ENCODE measurements at regions not wholly inside any gene's neighbourhood (a gene's known extent, or its start where the extent isn't known, plus 50 kb on each side); places are given as distances from the start of the nearest gene placed in this dataset.

DNA sequence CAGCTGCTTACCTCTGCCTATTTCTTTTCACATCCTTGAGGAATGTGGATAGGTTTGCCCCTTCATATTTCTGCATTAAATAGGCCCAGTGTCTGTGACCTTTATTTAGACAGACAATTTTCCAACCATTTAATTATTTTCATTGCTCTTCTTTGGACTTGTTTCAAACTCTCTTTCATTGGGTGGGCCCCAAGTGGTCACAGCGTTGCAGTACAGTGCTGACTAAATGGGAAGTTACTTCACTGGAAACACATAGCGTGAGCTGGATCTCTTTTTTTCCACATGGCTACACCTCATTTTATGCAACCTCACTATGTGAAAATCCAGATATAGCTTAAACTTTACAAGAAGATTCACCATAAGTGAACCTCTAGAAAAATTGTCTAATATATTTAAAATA, 438.9 kb downstream of the ADAMTS20 start:
- Histone ChIP-seq H3K4me3 (no peak overlapping the region), H3K27ac (no peak overlapping the region), H3K4me1 (peaks cover 0 to 8% (median 2%) of the 10 kb centered on the region in 4 donors), H3K9me3 (no peaks in the 10 kb centered on the region), H3K27me3 (no peaks in the 10 kb centered on the region), H3K36me3 (no peaks in the 10 kb centered on the region)
- WGBS, 2 donors: 49 to 50% methylated on average over 2 of the region's 2 CpGs
- TF ChIP-seq POLR2A (IDR thresholded peaks at IDR 0.05): no peak
- TF ChIP-seq, protein P1, sequence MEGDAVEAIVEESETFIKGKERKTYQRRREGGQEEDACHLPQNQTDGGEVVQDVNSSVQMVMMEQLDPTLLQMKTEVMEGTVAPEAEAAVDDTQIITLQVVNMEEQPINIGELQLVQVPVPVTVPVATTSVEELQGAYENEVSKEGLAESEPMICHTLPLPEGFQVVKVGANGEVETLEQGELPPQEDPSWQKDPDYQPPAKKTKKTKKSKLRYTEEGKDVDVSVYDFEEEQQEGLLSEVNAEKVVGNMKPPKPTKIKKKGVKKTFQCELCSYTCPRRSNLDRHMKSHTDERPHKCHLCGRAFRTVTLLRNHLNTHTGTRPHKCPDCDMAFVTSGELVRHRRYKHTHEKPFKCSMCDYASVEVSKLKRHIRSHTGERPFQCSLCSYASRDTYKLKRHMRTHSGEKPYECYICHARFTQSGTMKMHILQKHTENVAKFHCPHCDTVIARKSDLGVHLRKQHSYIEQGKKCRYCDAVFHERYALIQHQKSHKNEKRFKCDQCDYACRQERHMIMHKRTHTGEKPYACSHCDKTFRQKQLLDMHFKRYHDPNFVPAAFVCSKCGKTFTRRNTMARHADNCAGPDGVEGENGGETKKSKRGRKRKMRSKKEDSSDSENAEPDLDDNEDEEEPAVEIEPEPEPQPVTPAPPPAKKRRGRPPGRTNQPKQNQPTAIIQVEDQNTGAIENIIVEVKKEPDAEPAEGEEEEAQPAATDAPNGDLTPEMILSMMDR (IDR thresholded peaks at IDR 0.05): peak in 1 of 5 experiments; percentile 11
- DNase-seq (ENCODE audit: low spot score in 2 of 2): no peak

DNA sequence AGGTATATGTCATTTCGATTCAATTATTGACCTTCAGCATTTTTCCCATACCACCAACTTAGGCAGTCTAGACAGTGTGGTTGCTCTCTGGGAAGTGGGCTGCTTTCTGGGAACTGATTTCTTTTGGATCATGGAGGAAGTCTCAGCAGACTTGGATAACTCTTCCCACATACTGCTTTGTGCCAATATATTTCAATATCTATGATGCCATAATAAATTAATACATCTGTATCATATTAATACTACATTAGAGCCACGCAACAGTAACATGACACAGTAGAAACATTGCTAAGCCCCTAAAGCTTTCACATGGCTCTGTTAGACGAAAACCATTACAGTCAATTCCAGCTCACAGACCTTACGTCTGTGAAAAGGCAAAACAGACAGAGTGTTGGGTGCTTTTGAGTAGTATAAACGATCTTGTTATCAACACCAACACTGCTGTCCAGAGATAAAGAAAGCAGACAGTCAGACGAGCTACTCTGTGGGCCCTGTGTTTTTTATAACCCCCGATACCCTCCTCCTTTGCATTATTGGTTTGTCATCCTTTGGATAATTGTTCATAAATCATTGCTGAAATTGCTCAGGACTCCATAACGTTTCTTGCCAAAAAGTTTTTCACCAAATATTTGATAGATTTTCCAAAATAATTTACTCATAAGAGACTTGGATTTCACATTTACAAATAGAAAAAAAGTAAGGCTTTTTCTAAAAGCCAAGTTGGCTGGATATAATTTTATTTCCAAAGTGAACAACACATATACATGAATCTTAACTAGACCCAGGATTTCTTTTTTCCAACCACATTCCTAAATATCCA, 439.7 kb downstream of the ADAMTS20 start:
- H3K4me1 ChIP-seq: peaks cover 0 to 10% (median 2%) of the 10 kb centered on the region in 4 donors
- H3K9me3 ChIP-seq: no peaks in the 10 kb centered on the region
- DNase-seq (ENCODE audit: low spot score in 2 of 2): no peak
- no peaks in the 10 kb centered on the region for H3K36me3 ChIP-seq
- no peaks in the 10 kb centered on the region for H3K27me3 ChIP-seq
- peak overlapping the region in 2 of 4 donors; percentile 10 to 12 for H3K27ac ChIP-seq
- TF ChIP-seq POLR2A (IDR thresholded peaks at IDR 0.05): no peak
- 41 to 47% methylated on average over 8 of the region's 8 CpGs for WGBS, 2 donors
- H3K4me3 ChIP-seq: no peak overlapping the region

DNA sequence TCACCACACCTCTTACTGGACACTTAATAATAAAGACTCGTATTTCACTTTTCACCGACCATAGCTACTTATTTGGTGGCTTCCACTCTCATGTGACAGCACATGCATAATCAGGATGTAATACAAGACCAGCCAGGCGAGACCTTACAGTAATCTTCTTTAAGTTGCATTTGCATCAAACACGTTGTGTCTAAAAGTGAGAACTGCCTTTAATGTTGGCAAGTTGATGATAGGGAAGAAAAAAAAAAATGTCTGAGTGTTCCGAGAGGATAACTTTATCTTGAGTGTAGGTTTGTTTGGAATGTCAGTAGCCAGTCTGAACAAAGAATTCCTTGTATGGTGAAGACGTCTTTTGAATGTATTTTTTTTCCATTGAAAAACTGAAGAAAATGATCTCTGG, 440.4 kb downstream of the ADAMTS20 start:
- no peaks in the 10 kb centered on the region for H3K36me3 ChIP-seq
- no peak overlapping the region for H3K4me3 ChIP-seq
- TF ChIP-seq, protein P1 (IDR thresholded peaks at IDR 0.05): no peak
- TF ChIP-seq EP300 (IDR thresholded peaks at IDR 0.05) (no peak), POLR2A (IDR thresholded peaks at IDR 0.05) (no peak)
- H3K27me3 ChIP-seq: no peaks in the 10 kb centered on the region
- WGBS, 2 donors: 34 to 42% methylated on average over 6 of the region's 6 CpGs
- DNase-seq (ENCODE audit: low spot score in 2 of 2): no peak
- H3K27ac ChIP-seq: peak overlapping the region in 1 of 4 donors; percentile 10
- H3K4me1 ChIP-seq: peaks cover 0 to 11% (median 2%) of the 10 kb centered on the region in 4 donors
- H3K9me3 ChIP-seq: no peaks in the 10 kb centered on the region

DNA sequence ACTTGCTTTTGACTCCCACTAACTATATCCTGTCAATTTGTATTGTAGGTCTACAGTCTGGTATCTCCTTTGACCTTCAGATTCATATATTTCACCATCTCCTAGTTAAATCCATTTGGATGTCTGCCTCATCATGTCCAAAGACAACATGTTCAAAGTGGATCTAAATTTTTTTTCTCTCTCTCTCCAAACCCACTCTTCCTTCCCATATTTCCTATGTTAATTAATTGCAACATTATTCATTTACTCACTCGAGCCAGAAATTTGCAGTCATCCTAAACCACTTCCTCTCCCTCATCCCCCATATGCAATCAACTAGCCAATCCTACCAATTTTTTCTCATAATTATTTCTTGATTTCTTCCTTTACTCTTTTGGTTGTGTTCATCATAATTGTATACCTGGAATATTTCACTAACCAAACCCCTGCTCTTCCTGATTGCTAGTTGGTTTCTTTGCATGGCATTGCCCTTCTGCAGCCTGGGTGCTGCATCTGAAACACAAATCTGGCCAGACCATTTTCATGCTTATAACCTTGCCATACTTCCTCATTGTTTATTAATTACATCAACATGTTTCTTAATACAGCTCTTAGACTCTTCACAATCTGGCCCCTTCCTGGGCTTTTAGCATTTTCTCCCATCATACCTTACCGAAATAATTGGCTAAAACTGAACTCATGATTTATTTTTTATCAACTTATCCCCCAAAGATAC, 442.2 kb downstream of the ADAMTS20 start:
- Histone ChIP-seq H3K27me3 (no peaks in the 10 kb centered on the region), H3K27ac (no peak overlapping the region), H3K4me1 (peaks cover 0 to 11% (median 2%) of the 10 kb centered on the region in 4 donors), H3K9me3 (no peaks in the 10 kb centered on the region), H3K4me3 (no peak overlapping the region), H3K36me3 (no peaks in the 10 kb centered on the region)
- DNase-seq (ENCODE audit: low spot score in 2 of 2): no peak
- TF ChIP-seq EP300 (IDR thresholded peaks at IDR 0.05): no peak
- TF ChIP-seq, protein P1 (IDR thresholded peaks at IDR 0.05): no peak
- no peak for TF ChIP-seq POLR2A (IDR thresholded peaks at IDR 0.05)
- WGBS, 2 donors: 80 to 81% methylated on average over 2 of the region's 2 CpGs

DNA sequence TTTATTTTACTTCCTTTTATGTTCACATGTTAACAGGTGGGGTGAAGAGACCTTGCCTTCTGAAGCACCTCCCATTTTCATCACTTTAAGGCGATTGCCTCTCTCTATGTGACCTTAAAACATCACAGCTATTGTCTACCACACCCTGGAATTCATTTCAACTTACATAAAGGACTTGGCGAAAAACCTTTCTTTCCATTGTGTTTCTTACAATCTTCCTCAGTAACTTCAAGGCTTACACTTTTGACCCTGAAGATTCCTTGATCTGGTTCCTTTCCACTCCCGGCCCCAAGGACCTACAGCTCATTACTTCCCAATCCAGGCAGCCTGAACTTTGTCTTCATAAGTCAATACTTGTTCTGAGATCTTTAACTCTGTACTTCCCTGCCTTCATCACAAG, 443.3 kb downstream of the ADAMTS20 start:
- no peak for DNase-seq (ENCODE audit: low spot score in 2 of 2)
- Histone ChIP-seq H3K9me3 (no peaks in the 10 kb centered on the region), H3K36me3 (no peaks in the 10 kb centered on the region), H3K4me1 (peaks cover 0 to 13% (median 2%) of the 10 kb centered on the region in 4 donors), H3K27ac (no peak overlapping the region), H3K4me3 (no peak overlapping the region), H3K27me3 (no peaks in the 10 kb centered on the region)
- no peak for TF ChIP-seq EP300 (IDR thresholded peaks at IDR 0.05)
- TF ChIP-seq POLR2A (IDR thresholded peaks at IDR 0.05): no peak
- TF ChIP-seq, protein P1 (IDR thresholded peaks at IDR 0.05): no peak
- 53 to 57% methylated on average over 3 of the region's 3 CpGs for WGBS, 2 donors

Measured in tibial nerve (tissue), 4 donors.